ENCODE measurements at regions not wholly inside any gene's neighbourhood (a gene's known extent, or its start where the extent isn't known, plus 50 kb on each side); places are given as distances from the start of the nearest gene placed in this dataset.
"Not testable (repeated sequence)": the region's sequence is repeated elsewhere in the genome, so short reads cannot be mapped to it uniquely, and the experiment has no call there.

DNA sequence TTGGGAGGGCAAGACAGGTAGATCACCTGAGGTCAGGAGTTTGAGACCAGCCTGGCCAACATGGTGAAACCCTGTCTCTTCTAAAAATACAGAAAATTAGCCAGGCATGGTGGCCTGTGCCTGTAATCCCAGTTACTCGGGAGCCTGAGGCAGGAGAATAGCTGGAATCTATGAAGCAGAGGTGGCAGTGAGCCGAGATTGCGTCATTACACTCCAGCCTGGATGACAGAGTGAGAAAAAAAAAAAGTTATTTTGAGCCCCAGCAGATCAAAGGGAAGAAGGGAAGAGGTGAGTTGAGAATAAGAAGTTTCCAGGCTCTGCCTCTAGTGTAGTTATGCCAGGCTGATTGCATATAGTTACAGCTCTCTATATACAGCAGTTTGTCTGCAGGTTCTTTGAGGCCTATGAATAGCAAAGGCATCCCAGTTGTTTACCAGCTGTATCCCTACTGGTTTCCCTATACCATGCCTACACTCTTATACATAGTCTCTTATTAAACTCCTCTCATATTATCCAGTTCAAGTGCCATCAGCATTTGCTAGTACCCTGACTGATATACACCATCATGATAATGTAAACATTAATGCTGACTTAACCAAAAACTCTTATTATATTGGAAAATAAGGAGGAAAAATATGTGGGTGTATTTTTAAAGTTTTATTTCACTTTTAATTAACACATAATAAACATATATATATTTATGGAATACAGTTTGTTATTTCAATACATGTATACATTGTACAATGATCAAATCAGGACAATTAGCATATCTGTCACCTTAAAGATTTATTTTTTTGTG lies 823.6 kb upstream of the ADGRB3 start:
- Histone ChIP-seq H3K36me3 (replicated peaks in 1 of 2) (no peaks in the 10 kb centered on the region), H3K9me3 (replicated peaks in 1 of 3) (peaks cover 0 to 11% (median 0%) of the 10 kb centered on the region in 3 donors), H3K4me3 (no peak overlapping the region), H3K4me1 (replicated peaks in 1 of 2) (no peaks in the 10 kb centered on the region), H3K27ac (no peak overlapping the region), H3K27me3 (no peaks in the 10 kb centered on the region)
- 74 to 83% (median 77%) methylated on average over 3 of the region's 3 CpGs for WGBS, 4 donors
- DNase-seq, result no peak
- intact Hi-C loops (cut with DNase I), result no loop called here
- TF ChIP-seq, protein P1, sequence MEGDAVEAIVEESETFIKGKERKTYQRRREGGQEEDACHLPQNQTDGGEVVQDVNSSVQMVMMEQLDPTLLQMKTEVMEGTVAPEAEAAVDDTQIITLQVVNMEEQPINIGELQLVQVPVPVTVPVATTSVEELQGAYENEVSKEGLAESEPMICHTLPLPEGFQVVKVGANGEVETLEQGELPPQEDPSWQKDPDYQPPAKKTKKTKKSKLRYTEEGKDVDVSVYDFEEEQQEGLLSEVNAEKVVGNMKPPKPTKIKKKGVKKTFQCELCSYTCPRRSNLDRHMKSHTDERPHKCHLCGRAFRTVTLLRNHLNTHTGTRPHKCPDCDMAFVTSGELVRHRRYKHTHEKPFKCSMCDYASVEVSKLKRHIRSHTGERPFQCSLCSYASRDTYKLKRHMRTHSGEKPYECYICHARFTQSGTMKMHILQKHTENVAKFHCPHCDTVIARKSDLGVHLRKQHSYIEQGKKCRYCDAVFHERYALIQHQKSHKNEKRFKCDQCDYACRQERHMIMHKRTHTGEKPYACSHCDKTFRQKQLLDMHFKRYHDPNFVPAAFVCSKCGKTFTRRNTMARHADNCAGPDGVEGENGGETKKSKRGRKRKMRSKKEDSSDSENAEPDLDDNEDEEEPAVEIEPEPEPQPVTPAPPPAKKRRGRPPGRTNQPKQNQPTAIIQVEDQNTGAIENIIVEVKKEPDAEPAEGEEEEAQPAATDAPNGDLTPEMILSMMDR (IDR thresholded peaks at IDR 0.05), result no peak
- no peak for TF ChIP-seq POLR2A (IDR thresholded peaks at IDR 0.05)

GRCh38 chr6:67804808-67805207 lies 830.3 kb upstream of the ADGRB3 start:
- H3K27me3 ChIP-seq; H3K27ac ChIP-seq; intact Hi-C loops (cut with DNase I); H3K4me3 ChIP-seq; H3K36me3 ChIP-seq (replicated peaks in 1 of 2); DNase-seq; H3K9me3 ChIP-seq (replicated peaks in 1 of 3); H3K4me1 ChIP-seq (replicated peaks in 1 of 2): not testable (repeated sequence)
- WGBS, 4 donors, result 81 to 93% (median 85%) methylated on average over 5 of the region's 5 CpGs

DNA sequence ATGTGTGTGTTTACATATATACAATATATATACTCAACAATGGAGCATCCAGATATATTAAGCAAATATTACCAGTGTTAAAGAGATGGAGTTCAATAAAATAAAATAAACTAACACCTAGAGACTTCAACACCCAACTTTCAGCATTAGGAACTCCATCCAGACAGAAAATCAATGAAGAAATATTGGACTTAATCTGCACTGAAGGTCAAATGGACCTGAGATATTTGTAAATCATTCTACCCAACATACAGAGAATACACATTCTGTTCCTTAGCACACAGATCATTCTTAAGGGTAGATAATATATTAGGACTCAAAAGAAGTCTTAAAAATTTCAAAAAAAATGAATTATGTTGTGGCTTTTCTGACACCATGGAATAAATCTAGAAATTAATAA lies 832.3 kb upstream of the ADGRB3 start:
- no peaks in the 10 kb centered on the region for H3K27me3 ChIP-seq
- intact Hi-C loops (cut with DNase I), result no loop called here
- no peak for DNase-seq
- H3K27ac ChIP-seq, result no peak overlapping the region
- H3K4me1 ChIP-seq (replicated peaks in 1 of 2), result no peaks in the 10 kb centered on the region
- no peaks in the 10 kb centered on the region for H3K36me3 ChIP-seq (replicated peaks in 1 of 2)
- peaks cover 0 to 3% (median 0%) of the 10 kb centered on the region in 3 donors for H3K9me3 ChIP-seq (replicated peaks in 1 of 3)
- H3K4me3 ChIP-seq, result no peak overlapping the region
- TF ChIP-seq, protein P1 (IDR thresholded peaks at IDR 0.05), result no peak
- TF ChIP-seq POLR2A (IDR thresholded peaks at IDR 0.05), result no peak

DNA sequence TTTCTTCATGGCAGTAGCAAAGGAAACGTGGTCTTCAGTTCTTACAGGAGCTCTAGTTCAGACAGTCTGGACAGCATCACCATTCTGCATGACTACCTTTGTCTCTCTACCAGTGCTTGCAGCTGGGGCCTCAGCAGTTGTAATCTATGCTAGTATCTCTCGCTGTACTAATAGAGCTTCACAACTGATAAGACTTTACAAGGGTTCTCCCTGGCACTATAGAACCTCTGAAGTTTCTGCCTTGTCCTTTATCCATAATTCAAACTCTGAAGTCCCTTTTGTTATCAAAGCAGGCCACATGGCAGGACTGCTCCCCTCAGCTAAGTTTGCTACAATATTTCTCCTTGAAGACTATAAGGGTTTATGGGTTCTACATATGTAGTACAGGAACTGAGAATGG lies 842.1 kb upstream of the ADGRB3 start:
- intact Hi-C loops (cut with DNase I), result no loop called here
- Histone ChIP-seq H3K4me1 (replicated peaks in 1 of 2) (no peaks in the 10 kb centered on the region), H3K36me3 (replicated peaks in 1 of 2) (no peaks in the 10 kb centered on the region), H3K27me3 (no peaks in the 10 kb centered on the region), H3K4me3 (no peak overlapping the region), H3K9me3 (replicated peaks in 1 of 3) (no peaks in the 10 kb centered on the region), H3K27ac (no peak overlapping the region)
- WGBS, 4 donors, result 58 to 84% (median 65%) methylated on average over 2 of the region's 2 CpGs
- TF ChIP-seq POLR2A (IDR thresholded peaks at IDR 0.05), result no peak
- TF ChIP-seq, protein P1 (IDR thresholded peaks at IDR 0.05), result no peak
- DNase-seq, result no peak

- DNase-seq, result no peak
- H3K4me3 ChIP-seq, result no peak overlapping the region
- H3K27me3 ChIP-seq, result no peaks in the 10 kb centered on the region
- H3K36me3 ChIP-seq (replicated peaks in 1 of 2), result no peaks in the 10 kb centered on the region
- no peaks in the 10 kb centered on the region for H3K4me1 ChIP-seq (replicated peaks in 1 of 2)
- TF ChIP-seq POLR2A (IDR thresholded peaks at IDR 0.05), result no peak
- TF ChIP-seq, protein P1 (IDR thresholded peaks at IDR 0.05), result no peak
- no peaks in the 10 kb centered on the region for H3K9me3 ChIP-seq (replicated peaks in 1 of 3)
- intact Hi-C loops (cut with DNase I), result no loop called here
- H3K27ac ChIP-seq, result no peak overlapping the region
- 38 to 63% (median 38%) methylated on average over 1 of the region's 1 CpG for WGBS, 4 donors
Observed at GRCh38 chr6:67790569-67790968, 844.5 kb upstream of the ADGRB3 start.

GRCh38 chr6:67787119-67787518 lies 848.0 kb upstream of the ADGRB3 start:
- 35 to 93% (median 74%) methylated on average over 1 of the region's 1 CpG for WGBS, 4 donors
- H3K36me3 ChIP-seq (replicated peaks in 1 of 2); H3K4me3 ChIP-seq; H3K4me1 ChIP-seq (replicated peaks in 1 of 2); H3K27me3 ChIP-seq; DNase-seq; H3K9me3 ChIP-seq (replicated peaks in 1 of 3); H3K27ac ChIP-seq; intact Hi-C loops (cut with DNase I): not testable (repeated sequence)
